Motor neuron (in vitro differentiated cells): ENCODE measurements at regions not wholly inside any gene's neighbourhood (a gene's known extent, or its start where the extent isn't known, plus 50 kb on each side); places are given as distances from the start of the nearest gene placed in this dataset.
"Not testable (repeated sequence)": the region's sequence is repeated elsewhere in the genome, so short reads cannot be mapped to it uniquely, and the experiment has no call there.

Experiments used
- ATAC-seq, 8 experiments: fragments of 200-7000 bp; cut with Tn5 transposase; replicated peaks in 6 of 8; 2 replicates each; pipeline ENCODE4 v1.8.0; 2021; ENCODE audit warnings: mild to moderate bottlenecking in 8 of 8, moderate library complexity in 8 of 8
- H3K27ac ChIP-seq, 2 donors: fragments of 250-450 bp; sonication (Bioruptor Pico); 2 replicates each; pipeline ENCODE4 v1.9.0; 2021; ENCODE audit warnings: antibody characterized with exemption in 2 of 2, mild to moderate bottlenecking in 2 of 2, moderate library complexity in 1 of 2
- H3K4me1 ChIP-seq, 2 donors: fragments of 250-450 bp; sonication (Bioruptor Pico); replicated peaks in 1 of 2; 2 replicates each; pipeline ENCODE4 v1.6.1; 2021; ENCODE audit warnings: antibody characterized with exemption in 2 of 2, mild to moderate bottlenecking in 2 of 2, moderate library complexity in 1 of 2
- H3K4me3 ChIP-seq, 5 donors: fragments of 250-450 bp; sonication (Bioruptor Pico); 2 replicates each; pipeline ENCODE4 v1.9.0; 2021; ENCODE audit warnings: antibody characterized with exemption in 5 of 5, mild to moderate bottlenecking in 5 of 5, moderate library complexity in 4 of 5
- WGBS, 10 experiments: fragments of 450-650 bp; shearing (Covaris generic); methylation state at CpG; one replicate each; pipeline ENCODE4 v1.0.0; 2022; 5-methylcytosine and 5-hydroxymethylcytosine counted together
- in situ Hi-C, 9 experiments: fragments of 400-800 bp; cut with MboI; loops; one replicate each; pipeline ENCODE4 v1.15.0; 2021; ENCODE audit warnings: low sequenced_read_pairs in 9 of 9, low pct_unique_long_range_greater_than_20kb in 2 of 9; ENCODE audit not compliant: unreplicated experiment in 9 of 9

DNA sequence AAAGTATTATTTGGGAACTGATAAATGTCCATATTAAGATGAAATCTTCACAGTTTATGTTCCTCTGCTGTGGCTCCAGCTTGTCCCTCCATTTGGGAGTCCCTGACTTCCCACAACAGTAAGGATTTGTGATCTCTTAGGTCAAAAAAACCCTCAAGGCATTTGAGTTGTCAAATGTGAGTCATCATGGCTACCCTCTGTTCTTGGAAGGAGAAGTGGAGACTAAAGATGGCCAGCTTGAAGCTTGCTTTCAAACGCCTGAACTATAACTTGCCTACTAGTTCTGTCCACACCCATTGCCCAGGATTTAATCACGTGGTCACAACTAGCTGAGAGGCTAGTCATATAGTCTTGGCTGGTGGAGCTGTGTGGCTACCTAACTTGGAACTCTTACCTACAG lies 107.8 kb downstream of the CCNG2 start:
- WGBS, 10 experiments: 20 to 100% (median 57%) methylated on average over 1 to 2 of the region's 2 CpGs; no CpG with 5 or more reads in 5 of the 10 experiments
- H3K27ac ChIP-seq: no peak overlapping the region
- in situ Hi-C loops: no loop called here
- no peak for ATAC-seq
- no peak overlapping the region for H3K4me3 ChIP-seq
- H3K4me1 ChIP-seq: no peaks in the 10 kb centered on the region

- WGBS, 10 experiments: 0 to 80% (median 25%) methylated on average over 1 to 2 of the region's 2 CpGs; no CpG with 5 or more reads in 3 of the 10 experiments
- in situ Hi-C loops: no loop called here
- Histone ChIP-seq H3K4me3 (no peak overlapping the region), H3K4me1 (no peaks in the 10 kb centered on the region), H3K27ac (no peak overlapping the region)
- no peak for ATAC-seq
Observed at GRCh38 chr4:77268108-77268507, 111.1 kb downstream of the CCNG2 start.

DNA sequence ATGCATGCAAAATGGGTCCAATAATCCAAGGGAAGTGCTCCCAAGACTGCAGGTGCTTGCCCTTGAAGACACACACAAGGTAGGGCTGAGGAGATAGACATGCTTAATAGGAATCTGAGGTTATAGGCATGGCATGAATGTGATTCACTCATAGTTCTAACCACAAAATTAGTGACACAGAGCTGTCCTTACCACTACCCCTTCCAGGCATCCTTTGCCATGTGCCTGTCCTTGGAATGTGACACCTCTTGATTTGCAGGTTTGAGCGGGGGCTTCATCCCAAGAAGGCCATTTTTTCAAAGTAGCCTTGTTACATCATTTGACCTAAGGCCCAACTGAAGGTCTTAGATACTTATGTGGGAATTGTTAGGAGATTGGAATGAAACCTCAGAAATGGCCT lies 112.5 kb downstream of the CCNG2 start:
- no peaks in the 10 kb centered on the region for H3K4me1 ChIP-seq
- 75% methylated on average over 1 of the region's 1 CpG; no CpG with 5 or more reads in 9 of the 10 experiments for WGBS, 10 experiments
- no peak for ATAC-seq
- H3K4me3 ChIP-seq: no peak overlapping the region
- in situ Hi-C loops: no loop called here
- no peak overlapping the region for H3K27ac ChIP-seq

- in situ Hi-C loops: no loop called here
- H3K4me1 ChIP-seq: no peaks in the 10 kb centered on the region
Observed at GRCh38 chr4:77273412-77273811, 116.4 kb downstream of the CCNG2 start.

GRCh38 chr4:77279114-77279513 lies 122.1 kb downstream of the CCNG2 start:
- H3K4me3 ChIP-seq, ATAC-seq, H3K27ac ChIP-seq, in situ Hi-C loops, H3K4me1 ChIP-seq: not testable (repeated sequence)
- 33 to 80% (median 67%) methylated on average over 1 to 2 of the region's 2 CpGs; no CpG with 5 or more reads in 5 of the 10 experiments for WGBS, 10 experiments

More at GRCh38 chr4:77273412-77273811, 116.4 kb downstream of the CCNG2 start:
- 0 to 60% (median 35%) methylated on average over 1 of the region's 2 CpGs; no CpG with 5 or more reads in 6 of the 10 experiments for WGBS, 10 experiments
- Histone ChIP-seq H3K27ac (no peak overlapping the region), H3K4me3 (no peak overlapping the region)
- no peak for ATAC-seq

DNA sequence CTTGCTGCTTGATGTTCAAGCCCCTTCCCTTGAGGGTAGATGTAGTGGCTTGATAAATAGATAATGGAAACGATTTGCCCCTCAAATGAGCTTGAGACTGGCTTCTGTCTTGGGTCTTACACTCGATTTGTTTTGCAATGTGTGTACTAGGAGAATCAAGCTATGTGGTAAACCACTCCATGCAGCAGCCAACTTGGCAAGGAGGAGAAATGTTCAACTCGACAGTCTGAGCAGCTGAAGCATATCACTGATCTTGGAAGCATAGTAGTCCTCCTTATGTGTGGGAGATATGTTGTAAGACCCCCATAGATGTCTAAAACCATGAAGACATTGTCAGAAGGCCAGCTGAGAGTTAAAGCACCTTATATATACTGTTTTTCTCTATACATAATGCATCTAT lies 125.3 kb downstream of the CCNG2 start:
- no peak for ATAC-seq
- WGBS, 10 experiments: 0 to 84% (median 39%) methylated on average over 1 to 3 of the region's 3 CpGs; no CpG with 5 or more reads in 3 of the 10 experiments
- Histone ChIP-seq H3K4me3 (no peak overlapping the region), H3K27ac (no peak overlapping the region), H3K4me1 (no peaks in the 10 kb centered on the region)
- in situ Hi-C loops: no loop called here

DNA sequence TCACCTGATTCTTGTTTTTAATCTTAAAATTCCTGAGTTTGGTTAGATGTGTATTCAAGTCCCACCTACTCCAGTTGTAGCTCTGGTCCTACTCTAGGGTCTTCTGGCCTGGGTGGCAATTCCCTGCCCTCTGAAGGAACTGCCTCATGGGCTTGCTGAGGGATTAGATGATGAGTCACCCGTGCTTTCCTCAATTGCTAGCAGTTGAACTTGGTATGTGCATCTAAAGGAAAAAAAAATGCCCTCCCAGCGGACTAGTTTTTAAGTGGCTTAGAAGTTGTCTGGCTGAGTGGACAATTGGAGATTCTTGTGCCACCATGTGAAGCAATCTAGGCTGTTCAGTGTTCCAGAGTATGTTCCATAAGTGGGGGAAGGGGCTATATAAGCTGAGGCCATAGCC lies 127.0 kb downstream of the CCNG2 start:
- Histone ChIP-seq H3K27ac (no peak overlapping the region), H3K4me3 (no peak overlapping the region), H3K4me1 (no peaks in the 10 kb centered on the region)
- WGBS, 10 experiments: 0 to 70% (median 22%) methylated on average over 1 to 2 of the region's 2 CpGs; no CpG with 5 or more reads in 5 of the 10 experiments
- ATAC-seq: peak in 1 of 8 experiments; percentile 50
- in situ Hi-C loops: no loop called here

GRCh38 chr4:77286906-77287305 lies 129.9 kb downstream of the CCNG2 start:
- in situ Hi-C loops: no loop called here
- WGBS, 10 experiments: 57% methylated on average over 1 of the region's 1 CpG; no CpG with 5 or more reads in 9 of the 10 experiments
- no peak for ATAC-seq

GRCh38 chr4:77293426-77293825 lies 136.4 kb downstream of the CCNG2 start:
- no peak overlapping the region for H3K4me3 ChIP-seq
- in situ Hi-C loops: no loop called here
- ATAC-seq: no peak
- H3K27ac ChIP-seq: no peak overlapping the region
- H3K4me1 ChIP-seq: no peaks in the 10 kb centered on the region

More at GRCh38 chr4:77286906-77287305, 129.9 kb downstream of the CCNG2 start:
- no peaks in the 10 kb centered on the region for H3K4me1 ChIP-seq
- H3K27ac ChIP-seq: no peak overlapping the region
- no peak overlapping the region for H3K4me3 ChIP-seq

GRCh38 chr4:77300996-77301395 lies 144.0 kb downstream of the CCNG2 start:
- H3K4me1 ChIP-seq, H3K27ac ChIP-seq, H3K4me3 ChIP-seq, ATAC-seq: not testable (repeated sequence)
- WGBS, 10 experiments: 0 to 20% methylated on average over 1 of the region's 3 CpGs; no CpG with 5 or more reads in 8 of the 10 experiments
- in situ Hi-C loops: loop anchor here in 1 of 9 experiments (10.0 kb wide), 1 partner anchor 56 kb away; no protein-coding TSS in a partner anchor

DNA sequence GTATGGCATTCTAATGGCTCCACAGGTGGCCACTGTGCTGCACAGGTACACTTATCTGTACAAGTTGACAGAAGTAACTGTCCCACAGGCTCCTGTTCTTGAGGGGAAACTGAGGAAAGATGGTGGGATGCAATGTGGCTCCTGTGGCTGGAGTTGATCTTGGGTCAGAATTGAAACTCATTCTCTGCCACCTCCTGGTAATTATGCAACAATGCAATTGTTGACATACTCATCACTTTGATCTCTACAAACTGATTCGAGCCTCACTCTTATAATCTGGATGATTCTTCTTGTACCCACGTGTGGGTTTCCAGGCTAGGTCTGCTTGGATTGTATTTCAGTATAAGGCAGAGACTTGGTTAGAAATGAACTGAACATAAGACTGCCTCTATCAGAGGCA lies 148.8 kb downstream of the CCNG2 start:
- no peak for ATAC-seq
- WGBS, 10 experiments: 0 to 73% (median 42%) methylated on average over 1 to 2 of the region's 2 CpGs; no CpG with 5 or more reads in 3 of the 10 experiments
- in situ Hi-C loops: loop anchor here in 1 of 9 experiments (10.0 kb wide), 1 partner anchor 61 kb away; no protein-coding TSS in a partner anchor

DNA sequence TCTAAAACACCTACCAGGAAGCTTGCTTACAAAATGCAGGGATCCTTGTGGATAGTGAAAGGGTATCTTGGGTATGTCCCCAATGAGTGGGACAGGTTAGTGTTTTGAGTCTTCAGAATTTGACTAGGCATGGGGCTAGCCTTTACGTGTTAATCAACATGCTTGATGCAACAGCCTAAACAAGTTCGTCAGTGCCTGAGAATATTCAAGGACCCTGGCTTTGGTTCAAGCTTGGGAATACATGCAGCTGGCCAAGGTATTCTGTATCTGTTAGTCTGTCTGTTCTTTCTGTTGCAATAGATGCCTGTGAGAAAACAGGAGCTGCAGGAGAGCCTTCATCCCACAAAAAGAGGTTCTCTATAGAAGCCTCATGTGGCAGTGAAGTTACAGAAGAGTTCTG lies 149.5 kb downstream of the CCNG2 start:
- in situ Hi-C loops: loop anchor here in 1 of 9 experiments (10.0 kb wide), 1 partner anchor 62 kb away; no protein-coding TSS in a partner anchor
- 0 to 93% (median 63%) methylated on average over 1 to 2 of the region's 2 CpGs; no CpG with 5 or more reads in 4 of the 10 experiments for WGBS, 10 experiments
- ATAC-seq: peak in 1 of 8 experiments; percentile 44

More for the DNA sequence above, 148.8 kb downstream of the CCNG2 start:
- H3K27ac ChIP-seq: no peak overlapping the region
- H3K4me3 ChIP-seq: no peak overlapping the region
- no peaks in the 10 kb centered on the region for H3K4me1 ChIP-seq

DNA sequence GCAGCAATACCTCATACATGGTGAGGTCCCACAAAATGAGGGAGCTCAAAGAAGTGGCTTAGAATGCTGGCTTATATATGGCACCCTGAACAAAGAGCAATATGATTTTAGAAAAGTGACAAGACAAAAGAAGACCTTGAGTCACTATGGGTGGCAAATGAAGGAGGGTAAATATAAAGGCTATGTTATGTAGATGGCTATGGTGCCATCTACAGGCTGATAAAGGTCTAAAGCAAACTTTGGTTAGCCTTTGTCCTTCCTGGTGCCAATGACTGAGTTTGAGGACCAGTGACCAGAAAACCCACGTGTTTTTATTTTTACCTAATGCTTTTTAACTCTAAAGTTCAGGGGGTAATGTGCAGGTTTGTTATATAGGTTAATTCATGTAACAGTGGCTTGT lies 151.8 kb downstream of the CCNG2 start:
- no peak overlapping the region for H3K4me3 ChIP-seq
- WGBS, 10 experiments: 0 to 20% (median 15%) methylated on average over 1 of the region's 1 CpG; no CpG with 5 or more reads in 4 of the 10 experiments
- in situ Hi-C loops: loop anchor here in 1 of 9 experiments (10.0 kb wide), 1 partner anchor 64 kb away; no protein-coding TSS in a partner anchor
- H3K27ac ChIP-seq: no peak overlapping the region
- H3K4me1 ChIP-seq: no peaks in the 10 kb centered on the region
- peak in 3 of 8 experiments; percentile 29 to 87 (median 64) for ATAC-seq

More for the DNA sequence above, 149.5 kb downstream of the CCNG2 start:
- Histone ChIP-seq H3K4me3 (no peak overlapping the region), H3K27ac (no peak overlapping the region), H3K4me1 (no peaks in the 10 kb centered on the region)

DNA sequence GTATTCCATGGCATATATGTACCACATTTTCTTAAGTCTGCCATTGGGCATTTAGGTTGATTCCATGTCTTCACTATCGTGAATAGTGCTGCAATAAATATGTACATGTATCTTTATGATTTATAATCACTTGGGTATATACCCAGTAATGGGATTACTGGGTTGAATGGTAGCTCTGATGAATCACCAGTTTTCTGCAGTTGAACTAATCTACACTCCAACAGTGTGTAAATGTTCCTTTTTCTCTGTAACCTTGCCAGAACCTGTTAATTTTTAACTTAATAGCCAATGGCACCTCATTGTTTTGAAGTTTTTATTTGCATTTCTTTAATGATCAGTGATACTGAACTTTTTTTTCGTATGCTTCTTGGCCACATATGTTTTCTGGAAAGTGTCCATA lies 152.5 kb downstream of the CCNG2 start:
- in situ Hi-C loops: loop anchor here in 1 of 9 experiments (10.0 kb wide), 1 partner anchor 65 kb away; no protein-coding TSS in a partner anchor
- no peak for ATAC-seq
- no peak overlapping the region for H3K27ac ChIP-seq
- no peaks in the 10 kb centered on the region for H3K4me1 ChIP-seq
- no peak overlapping the region for H3K4me3 ChIP-seq
- 10 to 100% (median 60%) methylated on average over 1 to 2 of the region's 2 CpGs for WGBS, 10 experiments
